HG02973 (cell line): ENCODE measurements at regions not wholly inside any gene's neighbourhood (a gene's known extent, or its start where the extent isn't known, plus 50 kb on each side); places are given as distances from the start of the nearest gene placed in this dataset.

Experiments
- ATAC-seq: cut with Tn5 transposase; IDR thresholded peaks from one replicate; pipeline ENCODE4 v1.9.1; 2021; ENCODE audit warnings: moderate library complexity; ENCODE audit not compliant: unreplicated experiment

DNA sequence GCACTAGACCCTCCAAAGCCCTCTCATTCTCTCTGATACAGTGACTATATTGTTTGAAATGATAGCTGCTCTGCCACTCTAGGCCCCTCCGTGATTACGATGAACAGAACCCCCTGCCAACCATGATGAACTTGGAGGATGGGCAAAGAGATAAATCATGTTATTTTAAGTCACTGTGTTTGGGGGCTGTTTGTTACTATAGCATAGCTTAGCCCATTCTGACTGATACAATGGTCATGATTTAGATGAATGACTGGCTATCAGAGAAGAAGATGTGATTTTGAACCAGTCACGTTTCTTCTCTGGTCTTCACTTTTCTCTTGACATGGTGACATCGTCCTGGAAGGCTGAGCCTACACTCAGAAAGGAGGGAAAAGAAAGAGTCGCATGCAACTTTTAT lies 95.4 kb upstream of the HABP2 start:
- ATAC-seq: no peak

DNA sequence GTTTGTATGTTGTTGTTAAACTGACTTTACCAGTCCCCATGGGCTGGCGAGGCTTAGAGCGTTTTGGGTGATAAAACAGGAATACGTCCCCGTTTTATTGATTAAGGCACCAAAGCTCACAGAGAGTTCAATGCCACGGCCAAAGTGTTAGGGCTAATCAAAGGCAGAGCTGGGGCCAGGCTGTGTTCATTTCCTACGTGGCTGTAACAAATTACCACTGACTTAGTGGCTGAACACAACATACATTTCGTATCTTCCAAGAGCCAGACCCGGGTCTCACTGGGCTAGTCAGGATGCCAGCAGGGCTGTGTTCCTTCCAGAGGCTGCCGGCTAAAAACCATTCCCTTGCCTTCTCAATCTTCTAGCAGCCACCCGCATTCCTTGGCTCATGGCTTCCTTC lies 94.4 kb upstream of the HABP2 start:
- ATAC-seq: no peak

GRCh38 chr10:113458944-113459343 lies 93.9 kb upstream of the HABP2 start:
- ATAC-seq: no peak

- ATAC-seq: no peak
These were observed 93.1 kb upstream of the HABP2 start for GRCh38 chr10:113459626-113460280.

GRCh38 chr10:113463083-113463482 lies 89.8 kb upstream of the HABP2 start:
- ATAC-seq: no peak

GRCh38 chr10:113463777-113464176 lies 89.1 kb upstream of the HABP2 start:
- no peak for ATAC-seq

DNA sequence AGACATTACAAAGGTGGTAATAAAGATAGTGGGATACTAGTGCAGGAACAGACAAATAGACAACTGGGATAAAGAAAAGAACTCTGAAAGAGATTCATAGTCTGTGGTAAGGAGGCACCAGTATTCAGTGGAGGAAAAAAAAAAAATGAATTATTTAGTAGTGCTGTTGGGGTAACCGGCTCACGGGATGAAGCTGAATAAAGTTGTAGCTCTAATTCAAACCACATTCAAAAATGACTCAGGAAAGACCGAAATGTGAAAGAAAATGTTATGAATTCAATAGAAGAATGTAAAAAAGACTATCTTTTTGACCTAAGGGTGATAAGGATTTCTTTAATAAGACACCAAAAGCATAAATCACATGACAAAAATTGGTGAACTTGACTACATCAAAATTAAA lies 83.1 kb upstream of the HABP2 start:
- ATAC-seq: no peak

DNA sequence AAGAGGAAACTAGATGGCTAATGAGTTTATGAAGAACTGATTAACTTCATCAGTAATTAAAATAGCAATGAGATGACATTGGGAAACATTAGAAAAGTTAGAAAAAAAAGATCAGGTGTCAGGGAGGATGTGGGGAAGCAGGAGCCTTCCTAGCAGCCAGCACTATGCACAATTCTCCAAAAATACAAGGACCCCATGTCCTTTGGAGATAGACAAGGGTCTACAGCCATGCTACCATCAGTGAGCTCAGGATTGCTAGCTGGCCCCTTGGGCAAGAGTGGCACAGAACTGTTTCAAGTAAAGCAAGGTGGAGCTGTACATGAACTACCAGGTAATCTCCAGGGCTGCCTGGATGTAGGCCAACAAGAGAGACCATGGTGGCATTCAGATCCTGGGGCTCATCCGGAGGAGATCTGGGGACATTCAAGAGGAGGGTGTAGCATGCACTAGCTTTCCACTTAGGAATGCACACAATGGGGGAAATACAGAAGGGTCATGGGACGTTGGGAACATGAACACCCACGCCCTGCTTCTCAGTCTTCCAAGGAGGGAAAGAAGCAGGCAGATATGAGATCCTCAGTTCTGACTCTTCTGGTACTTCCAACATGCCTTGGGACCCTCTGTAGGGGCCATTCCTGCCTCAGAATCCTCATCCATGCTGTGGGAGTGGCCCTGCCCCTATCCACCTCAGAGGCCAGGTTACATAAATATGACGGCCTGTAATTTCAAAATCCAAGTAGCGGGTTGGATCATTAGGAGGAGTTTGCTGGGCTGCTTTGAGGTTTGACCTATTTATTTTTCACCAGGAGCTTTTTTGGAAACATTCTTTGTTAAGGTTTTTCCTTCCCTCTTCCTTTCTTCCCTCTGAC lies 82.2 kb upstream of the HABP2 start:
- no peak for ATAC-seq

DNA sequence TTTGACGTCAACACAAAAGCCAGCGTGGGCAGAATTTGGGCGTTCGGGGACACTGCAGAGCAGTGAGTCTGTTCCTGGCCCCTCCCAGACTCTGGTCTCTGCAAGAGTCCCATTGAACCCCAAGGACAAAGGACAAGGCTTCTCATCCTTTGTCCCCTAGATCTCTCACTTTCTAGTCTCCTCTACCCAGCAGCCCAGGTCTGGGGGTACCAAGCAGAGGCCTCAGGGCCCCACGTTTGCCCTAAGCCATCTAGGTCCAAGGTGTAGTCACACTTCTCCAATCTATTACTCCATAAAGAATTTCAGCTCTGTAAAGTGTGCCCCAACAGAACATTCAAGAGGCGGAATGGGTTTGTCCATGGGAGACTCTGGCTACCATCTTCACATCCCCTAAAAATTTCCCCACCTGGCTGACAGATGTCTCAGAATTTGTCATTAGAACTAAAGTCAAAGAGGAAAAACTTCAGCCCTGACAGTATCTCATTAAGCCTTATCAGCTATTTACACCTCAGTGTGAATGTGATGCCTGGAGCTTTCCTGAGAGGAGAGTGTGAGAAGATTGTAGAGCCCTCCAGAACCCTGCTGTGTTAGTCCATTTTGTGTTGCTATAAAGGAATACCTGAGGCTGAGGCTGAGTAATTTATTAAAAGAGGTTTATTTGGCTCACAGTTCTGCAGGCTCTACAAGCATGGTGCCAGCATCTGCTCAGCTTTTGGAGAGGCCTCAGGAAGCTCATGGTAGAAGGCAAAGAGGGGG lies 81.4 kb upstream of the HABP2 start:
- no peak for ATAC-seq

DNA sequence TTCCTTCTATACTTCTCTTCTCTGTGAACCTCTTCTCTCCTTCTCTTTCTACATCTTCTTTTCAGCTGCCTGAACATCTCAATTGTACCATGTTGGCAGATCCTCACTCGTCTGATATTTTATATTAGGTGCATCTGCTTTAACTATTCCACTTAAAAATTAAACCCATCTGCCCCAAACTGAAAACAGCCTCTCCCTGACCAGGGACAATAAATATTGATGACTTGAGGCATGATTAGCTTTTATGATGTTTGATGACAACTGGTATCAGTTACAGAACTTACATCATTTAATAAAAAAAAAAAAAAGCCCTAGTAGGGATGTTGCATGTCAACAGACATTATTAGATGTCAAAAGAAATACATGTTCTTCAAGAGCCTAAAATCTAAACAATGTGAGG lies 79.8 kb upstream of the HABP2 start:
- ATAC-seq: no peak

- ATAC-seq: no peak
These were observed 79.0 kb upstream of the HABP2 start for GRCh38 chr10:113473851-113474250.

GRCh38 chr10:113474752-113475151 lies 78.1 kb upstream of the HABP2 start:
- no peak for ATAC-seq

DNA sequence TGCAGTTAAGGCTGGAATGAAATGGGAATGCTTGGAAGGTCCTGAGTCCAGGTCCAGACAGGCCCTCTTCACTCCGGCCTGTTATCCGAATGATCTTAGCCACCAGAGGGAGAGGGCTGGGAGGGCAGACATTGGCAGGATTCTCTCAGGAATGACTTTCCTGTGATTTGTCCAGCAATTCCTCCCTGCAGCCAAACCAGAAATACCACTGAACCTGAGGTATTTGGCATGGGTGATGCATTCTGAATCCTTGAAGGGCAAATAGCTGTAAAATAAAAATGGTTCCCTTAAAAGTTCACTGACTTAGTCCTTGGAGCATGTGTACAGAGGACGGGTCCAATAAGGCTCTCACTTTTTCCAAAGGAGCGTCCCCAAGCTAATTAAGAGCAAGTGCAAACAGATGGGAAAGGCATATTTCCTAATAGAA lies 77.5 kb upstream of the HABP2 start:
- no peak for ATAC-seq

- no peak for ATAC-seq
These were observed 76.7 kb upstream of the HABP2 start for GRCh38 chr10:113476191-113476590.

GRCh38 chr10:113476673-113477072 lies 76.2 kb upstream of the HABP2 start:
- no peak for ATAC-seq

DNA sequence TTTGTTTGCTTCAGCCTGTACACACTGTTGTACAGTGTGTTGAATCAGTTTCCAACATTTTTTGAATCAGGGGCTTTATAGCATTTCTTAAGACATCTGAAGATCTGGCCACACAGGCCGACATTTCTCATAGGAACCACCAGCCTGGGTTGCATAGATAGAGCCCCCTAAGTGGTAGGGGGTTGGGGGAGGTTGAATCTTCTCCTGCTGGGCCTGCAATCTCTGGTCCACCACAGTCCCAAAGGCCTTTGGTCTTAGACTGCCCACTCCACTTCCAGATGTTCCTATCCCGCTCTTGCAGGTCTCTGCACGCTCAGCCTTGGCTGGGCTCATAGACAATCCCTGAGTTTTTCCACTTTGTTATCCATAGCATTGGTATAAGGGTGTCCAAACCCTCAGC lies 75.4 kb upstream of the HABP2 start:
- ATAC-seq: no peak

GRCh38 chr10:113479346-113480080 lies 73.3 kb upstream of the HABP2 start:
- ATAC-seq: no peak

GRCh38 chr10:113480081-113480360 lies 72.8 kb upstream of the HABP2 start:
- no peak for ATAC-seq

GRCh38 chr10:113480851-113481502 lies 71.9 kb upstream of the HABP2 start:
- ATAC-seq: no peak

DNA sequence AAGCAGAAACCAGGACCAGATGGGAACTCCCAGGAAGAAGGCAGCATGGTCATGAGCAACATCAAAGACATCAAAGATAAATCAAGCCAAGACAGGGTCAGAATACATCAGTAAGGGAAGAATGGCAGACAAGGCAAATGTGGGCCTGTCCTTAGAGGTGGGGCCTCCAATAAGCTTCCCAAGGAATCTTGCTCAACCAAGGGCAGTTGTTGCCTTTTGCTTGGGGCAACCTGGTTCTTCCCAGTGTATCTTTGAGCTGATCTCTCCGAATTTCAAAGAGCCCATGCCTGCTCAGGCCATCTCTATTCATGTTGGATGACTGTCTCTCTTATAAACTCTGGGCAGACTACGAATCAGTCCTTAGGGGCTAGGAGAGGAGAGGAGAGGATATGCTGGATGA lies 68.4 kb upstream of the HABP2 start:
- ATAC-seq: no peak

- no peak for ATAC-seq
These were observed 67.1 kb upstream of the HABP2 start for GRCh38 chr10:113485736-113486135.
